Esophagus squamous epithelium (tissue), 5 donors: ENCODE measurements at regions not wholly inside any gene's neighbourhood (a gene's known extent, or its start where the extent isn't known, plus 50 kb on each side); places are given as distances from the start of the nearest gene placed in this dataset.

Experiments
- DNase-seq: peaks from one replicate; lab custom pipeline; 2025; lab: John Stamatoyannopoulos, UW
- H3K27ac ChIP-seq, 4 donors: fragments of 200-600 bp; sonication (generic); one replicate each; pipeline ENCODE4 v1.5.1; 2016 to 2019; ENCODE audit warnings: mild to moderate bottlenecking in 1 of 4
- H3K27me3 ChIP-seq, 4 donors: fragments of 200-600 bp; sonication (generic); 1 replicate in 3 of 4; 2 replicates in 1 of 4; pipeline versions ENCODE4 v1.5.1 to v1.6.0; 2017 to 2021; ENCODE audit warnings: antibody characterized with exemption in 1 of 4
- H3K36me3 ChIP-seq, 3 donors: fragments of 200-600 bp; sonication (generic); one replicate each; pipeline ENCODE4 v1.5.1; 2016 to 2019
- H3K4me1 ChIP-seq, 3 donors: fragments of 200-600 bp; sonication (generic); one replicate each; pipeline ENCODE4 v1.5.1; 2017 to 2019
- H3K4me3 ChIP-seq, 4 donors: fragments of 200-600 bp; sonication (generic); 1 replicate in 3 of 4; 2 replicates in 1 of 4; pipeline ENCODE4 v1.5.1; 2016 to 2019; ENCODE audit warnings: mild to moderate bottlenecking in 2 of 4, moderate library complexity in 1 of 4
- H3K9me3 ChIP-seq, 3 donors: fragments of 200-600 bp; sonication (generic); one replicate each; pipeline ENCODE4 v1.5.1; 2016 to 2019
- POLR2A ChIP-seq, 4 donors: fragments of 450-650 bp; IDR thresholded peaks; one replicate each; pipeline ENCODE4 v1.6.1; 2017; ENCODE audit warnings: antibody characterized with exemption in 4 of 4, mild to moderate bottlenecking in 4 of 4, moderate library complexity in 3 of 4
- WGBS, 2 donors: methylation state at CpG; one replicate each; pipeline ENCODE4 v1.1.5; 2018; 5-methylcytosine and 5-hydroxymethylcytosine counted together
- intact Hi-C: fragments of 100-400 bp; cut with DNase I; formaldehyde crosslinking; loops from one replicate; pipeline ENCODE4 v1.15.0; 2022
- TF ChIP-seq, protein P1 (sequence below), 6 experiments: fragments of 450-650 bp in 4 of 6; fragments of 200-600 bp in 2 of 6; sonication (generic) in 2 of 6; IDR thresholded peaks; one replicate each; pipeline ENCODE4 v1.5.1; 2016 to 2019; ENCODE audit warnings: antibody characterized with exemption in 6 of 6, mild to moderate bottlenecking in 4 of 6, moderate library complexity in 4 of 6
- donor health status: DM: yes; HTN: yes; CAD: no.

- WGBS, 2 donors: 68% methylated on average over 7 of the region's 7 CpGs
- Histone ChIP-seq H3K36me3 (no peaks in the 10 kb centered on the region), H3K4me3 (no peak overlapping the region), H3K9me3 (no peaks in the 10 kb centered on the region), H3K4me1 (no peaks in the 10 kb centered on the region), H3K27me3 (no peaks in the 10 kb centered on the region), H3K27ac (no peak overlapping the region)
- TF ChIP-seq POLR2A (IDR thresholded peaks at IDR 0.05): no peak
- TF ChIP-seq, protein P1, sequence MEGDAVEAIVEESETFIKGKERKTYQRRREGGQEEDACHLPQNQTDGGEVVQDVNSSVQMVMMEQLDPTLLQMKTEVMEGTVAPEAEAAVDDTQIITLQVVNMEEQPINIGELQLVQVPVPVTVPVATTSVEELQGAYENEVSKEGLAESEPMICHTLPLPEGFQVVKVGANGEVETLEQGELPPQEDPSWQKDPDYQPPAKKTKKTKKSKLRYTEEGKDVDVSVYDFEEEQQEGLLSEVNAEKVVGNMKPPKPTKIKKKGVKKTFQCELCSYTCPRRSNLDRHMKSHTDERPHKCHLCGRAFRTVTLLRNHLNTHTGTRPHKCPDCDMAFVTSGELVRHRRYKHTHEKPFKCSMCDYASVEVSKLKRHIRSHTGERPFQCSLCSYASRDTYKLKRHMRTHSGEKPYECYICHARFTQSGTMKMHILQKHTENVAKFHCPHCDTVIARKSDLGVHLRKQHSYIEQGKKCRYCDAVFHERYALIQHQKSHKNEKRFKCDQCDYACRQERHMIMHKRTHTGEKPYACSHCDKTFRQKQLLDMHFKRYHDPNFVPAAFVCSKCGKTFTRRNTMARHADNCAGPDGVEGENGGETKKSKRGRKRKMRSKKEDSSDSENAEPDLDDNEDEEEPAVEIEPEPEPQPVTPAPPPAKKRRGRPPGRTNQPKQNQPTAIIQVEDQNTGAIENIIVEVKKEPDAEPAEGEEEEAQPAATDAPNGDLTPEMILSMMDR (IDR thresholded peaks at IDR 0.05): no peak
- intact Hi-C loops: no loop called here
- DNase-seq: no peak
Measured at GRCh38 chr5:142472306-142472951, 147.6 kb upstream of the SPRY4 start.

DNA sequence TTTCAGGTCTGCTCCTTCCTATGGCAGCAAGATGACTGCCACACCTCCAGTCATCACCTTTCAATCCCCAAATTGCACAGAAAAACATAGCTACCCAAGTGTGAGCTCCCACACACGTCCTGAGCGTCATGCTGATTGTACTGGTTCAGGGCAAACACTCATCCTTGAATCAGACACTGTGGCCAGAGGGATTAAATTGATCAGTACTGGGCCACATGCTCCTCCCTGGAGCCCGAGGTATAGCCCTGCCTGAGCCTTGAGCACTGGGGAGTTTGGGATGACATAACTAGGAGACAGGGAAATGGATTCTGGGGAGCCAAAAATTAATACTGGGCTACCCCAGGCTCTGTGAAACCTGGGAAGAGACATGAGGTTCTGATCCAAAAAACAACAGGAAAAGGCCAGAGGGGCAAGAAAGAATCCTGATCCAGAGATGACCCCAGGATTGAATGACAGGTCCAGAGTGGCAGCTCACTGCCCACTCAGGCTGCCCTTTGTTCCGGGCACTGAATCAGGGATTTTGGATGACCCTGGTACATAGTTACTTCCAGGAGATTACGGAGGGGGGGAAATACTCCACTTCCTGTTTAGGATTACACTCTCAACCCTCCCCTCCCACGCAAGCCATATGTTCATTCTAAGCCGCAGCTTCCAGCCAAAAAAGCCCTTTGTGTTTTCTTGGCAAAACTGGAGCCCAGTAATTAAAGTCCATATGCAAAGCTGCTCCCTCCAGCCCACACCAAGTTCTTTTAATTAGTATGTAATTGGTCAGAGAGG lies 141.6 kb upstream of the SPRY4 start:
- no peaks in the 10 kb centered on the region for H3K9me3 ChIP-seq
- 44 to 62% methylated on average over 6 to 7 of the region's 7 CpGs for WGBS, 2 donors
- no peak overlapping the region for H3K27ac ChIP-seq
- DNase-seq: no peak
- peaks cover 0 to 8% (median 0%) of the 10 kb centered on the region in 3 donors for H3K4me1 ChIP-seq
- no peak overlapping the region for H3K4me3 ChIP-seq
- TF ChIP-seq POLR2A (IDR thresholded peaks at IDR 0.05): no peak
- TF ChIP-seq, protein P1 (IDR thresholded peaks at IDR 0.05): no peak
- no peaks in the 10 kb centered on the region for H3K27me3 ChIP-seq
- intact Hi-C loops: no loop called here
- no peaks in the 10 kb centered on the region for H3K36me3 ChIP-seq

- Histone ChIP-seq H3K27ac (no peak overlapping the region), H3K27me3 (no peaks in the 10 kb centered on the region), H3K4me1 (peaks cover 0 to 8% (median 0%) of the 10 kb centered on the region in 3 donors), H3K4me3 (no peak overlapping the region), H3K36me3 (no peaks in the 10 kb centered on the region), H3K9me3 (no peaks in the 10 kb centered on the region)
- 62 to 100% methylated on average over 1 of the region's 1 CpG for WGBS, 2 donors
- intact Hi-C loops: no loop called here
- DNase-seq: no peak
- no peak for TF ChIP-seq POLR2A (IDR thresholded peaks at IDR 0.05)
- TF ChIP-seq, protein P1 (IDR thresholded peaks at IDR 0.05): no peak
Measured at GRCh38 chr5:142465476-142465875, 140.7 kb upstream of the SPRY4 start.

GRCh38 chr5:142463904-142464303 lies 139.1 kb upstream of the SPRY4 start:
- no peaks in the 10 kb centered on the region for H3K27me3 ChIP-seq
- H3K27ac ChIP-seq: no peak overlapping the region
- intact Hi-C loops: no loop called here
- H3K4me3 ChIP-seq: no peak overlapping the region
- peaks cover 0 to 8% (median 0%) of the 10 kb centered on the region in 3 donors for H3K4me1 ChIP-seq
- no peak for TF ChIP-seq POLR2A (IDR thresholded peaks at IDR 0.05)
- TF ChIP-seq, protein P1 (IDR thresholded peaks at IDR 0.05): no peak
- no peaks in the 10 kb centered on the region for H3K9me3 ChIP-seq
- H3K36me3 ChIP-seq: no peaks in the 10 kb centered on the region
- 75 to 86% methylated on average over 2 of the region's 2 CpGs for WGBS, 2 donors
- DNase-seq: no peak

- peaks cover 0 to 4% (median 0%) of the 10 kb centered on the region in 3 donors for H3K9me3 ChIP-seq
- no peaks in the 10 kb centered on the region for H3K36me3 ChIP-seq
- no peak overlapping the region for H3K27ac ChIP-seq
- no peaks in the 10 kb centered on the region for H3K4me1 ChIP-seq
- no peak overlapping the region for H3K4me3 ChIP-seq
- TF ChIP-seq POLR2A (IDR thresholded peaks at IDR 0.05): no peak
- WGBS, 2 donors: 74 to 86% methylated on average over 5 of the region's 5 CpGs
- intact Hi-C loops: no loop called here
- DNase-seq: no peak
- H3K27me3 ChIP-seq: no peaks in the 10 kb centered on the region
Measured at GRCh38 chr5:142461028-142461590, 136.3 kb upstream of the SPRY4 start.
